ENCODE measurements at regions not wholly inside any gene's neighbourhood (a gene's known extent, or its start where the extent isn't known, plus 50 kb on each side); places are given as distances from the start of the nearest gene placed in this dataset.

DNA sequence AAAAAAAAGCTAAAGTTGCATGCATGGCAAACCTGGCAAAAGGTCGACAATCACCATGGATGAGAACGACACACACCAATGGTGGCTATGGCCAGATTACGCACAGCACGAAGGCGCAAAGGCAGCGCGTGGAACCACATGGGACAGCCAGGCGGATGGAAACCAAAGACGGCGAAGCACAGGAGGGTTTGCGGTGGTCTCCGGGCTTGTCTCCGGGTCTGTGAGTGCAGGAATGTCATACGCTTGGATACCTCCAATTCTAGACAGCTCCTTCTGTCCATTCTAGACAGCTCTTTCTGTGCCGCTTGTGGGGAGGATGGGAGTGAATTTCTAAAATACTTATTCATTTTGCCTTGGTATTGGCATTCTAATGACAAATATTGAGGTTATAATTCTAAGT is 685.4 kb downstream of the BRD1 start:
- Mint-ChIP-seq H3K27ac (no peak overlapping the region), H3K36me3 (no peaks in the 10 kb centered on the region), H3K4me1 (no peaks in the 10 kb centered on the region), H3K9me3 (peaks cover 7% of the 10 kb centered on the region), H3K27me3 (peaks cover 11% of the 10 kb centered on the region), H3K4me3 (no peak overlapping the region)
- DNase-seq (ENCODE audit: low spot score in 2 of 2): no peak
- no peak for ATAC-seq (ENCODE audit: low read depth)

DNA sequence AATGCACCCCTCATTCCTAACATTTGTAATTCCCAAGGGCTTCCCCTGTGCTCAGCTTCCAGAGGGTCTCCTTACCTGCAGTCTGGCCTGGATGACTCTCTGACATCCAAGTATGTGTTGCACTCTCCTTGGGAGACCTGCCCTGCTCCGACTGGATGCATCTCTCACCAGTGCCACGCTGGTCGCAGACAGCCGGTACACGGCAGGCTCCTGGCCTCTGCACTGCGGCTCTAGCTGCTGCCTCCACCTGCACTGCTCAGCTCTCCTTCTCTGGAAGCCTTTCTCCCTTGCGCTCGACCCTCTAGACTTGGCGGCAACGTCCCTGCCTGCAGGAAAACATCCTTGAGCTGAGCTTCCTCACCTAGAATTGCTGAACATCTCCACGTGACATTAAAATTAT is 685.9 kb downstream of the BRD1 start:
- no peak overlapping the region for H3K4me3 Mint-ChIP-seq
- H3K4me1 Mint-ChIP-seq: no peaks in the 10 kb centered on the region
- ATAC-seq (ENCODE audit: low read depth) (no peak), DNase-seq (ENCODE audit: low spot score in 2 of 2) (no peak)
- H3K27me3 Mint-ChIP-seq: peaks cover 11% of the 10 kb centered on the region
- H3K36me3 Mint-ChIP-seq: no peaks in the 10 kb centered on the region
- H3K27ac Mint-ChIP-seq: no peak overlapping the region
- peaks cover 7% of the 10 kb centered on the region for H3K9me3 Mint-ChIP-seq

DNA sequence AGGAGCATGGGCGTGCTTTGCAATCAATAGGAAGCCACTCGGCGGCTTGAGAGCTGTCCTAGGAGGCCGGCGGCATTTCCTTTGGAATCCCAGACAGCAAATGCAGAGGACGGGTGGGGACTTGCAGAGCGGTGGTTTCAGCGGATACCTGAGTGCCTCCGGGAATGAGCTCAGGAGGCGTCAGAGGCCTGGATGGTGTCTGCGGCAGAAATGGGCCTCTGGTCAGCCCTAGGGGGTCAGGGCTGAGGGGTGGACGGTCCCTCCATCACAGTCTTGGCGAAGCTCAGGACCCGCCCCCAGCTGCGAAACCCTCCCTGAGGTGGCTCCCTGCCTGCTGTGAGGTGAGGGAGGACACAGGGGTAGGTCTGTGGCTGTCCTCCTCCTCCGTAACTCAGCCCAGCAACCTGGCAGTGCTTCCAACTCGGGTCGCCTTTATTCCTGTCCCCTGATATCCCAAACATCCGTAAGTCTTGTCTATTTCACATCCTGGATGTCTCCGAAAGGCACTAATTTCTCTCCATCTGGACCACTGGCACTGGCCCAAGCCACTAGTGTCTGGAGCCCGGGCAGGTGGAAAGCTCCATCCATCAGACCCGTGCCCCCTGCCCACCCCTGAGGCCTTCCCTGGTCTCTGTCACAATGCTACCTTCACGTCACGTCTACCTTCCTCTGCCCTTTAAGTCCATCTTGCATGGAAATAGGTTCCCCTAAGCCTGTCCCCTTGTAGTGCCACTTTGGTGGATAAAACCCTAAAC is 686.6 kb downstream of the BRD1 start:
- DNase-seq (ENCODE audit: low spot score in 2 of 2) (no peak), ATAC-seq (ENCODE audit: low read depth) (no peak)
- H3K9me3 Mint-ChIP-seq: peaks cover 7% of the 10 kb centered on the region
- H3K27me3 Mint-ChIP-seq: peaks cover 14% of the 10 kb centered on the region
- no peaks in the 10 kb centered on the region for H3K36me3 Mint-ChIP-seq
- no peak overlapping the region for H3K4me3 Mint-ChIP-seq
- H3K4me1 Mint-ChIP-seq: no peaks in the 10 kb centered on the region
- no peak overlapping the region for H3K27ac Mint-ChIP-seq

DNA sequence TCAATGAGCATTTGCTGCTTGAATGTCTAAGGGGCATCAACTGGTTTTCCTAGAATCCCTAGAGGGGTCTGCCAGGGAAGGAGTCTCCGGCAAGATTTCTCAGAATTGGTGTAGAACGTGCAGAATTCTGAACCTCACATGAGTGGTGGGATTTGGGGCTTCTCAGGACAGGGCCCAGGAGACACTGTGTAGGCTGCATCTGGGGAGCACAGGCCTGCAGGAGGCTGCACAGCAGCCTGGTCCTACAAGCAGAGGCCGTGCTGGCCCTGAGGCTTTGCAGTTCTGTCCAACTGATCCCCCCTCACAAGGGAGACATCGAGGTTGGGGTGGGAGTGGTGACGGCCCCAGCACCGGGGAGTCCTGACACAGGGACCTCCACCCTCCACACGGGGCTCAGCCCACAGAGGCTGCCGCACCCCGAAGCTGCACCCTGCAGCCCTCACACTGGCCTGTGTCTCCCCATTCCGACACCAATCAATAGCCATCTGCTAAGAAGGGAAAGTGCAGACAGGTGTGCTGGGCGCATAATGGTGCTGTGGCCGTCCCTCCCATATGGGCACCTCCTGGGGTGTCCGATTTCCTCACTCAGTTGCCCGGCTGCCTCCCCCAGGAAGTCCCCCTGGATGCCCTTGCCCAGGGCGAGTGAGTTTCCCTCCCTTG is 688.1 kb downstream of the BRD1 start:
- H3K27me3 Mint-ChIP-seq: peaks cover 14% of the 10 kb centered on the region
- no peak overlapping the region for H3K27ac Mint-ChIP-seq
- no peaks in the 10 kb centered on the region for H3K36me3 Mint-ChIP-seq
- DNase-seq (ENCODE audit: low spot score in 2 of 2): no peak
- no peak for ATAC-seq (ENCODE audit: low read depth)
- peaks cover 7% of the 10 kb centered on the region for H3K9me3 Mint-ChIP-seq
- H3K4me1 Mint-ChIP-seq: no peaks in the 10 kb centered on the region
- no peak overlapping the region for H3K4me3 Mint-ChIP-seq

DNA sequence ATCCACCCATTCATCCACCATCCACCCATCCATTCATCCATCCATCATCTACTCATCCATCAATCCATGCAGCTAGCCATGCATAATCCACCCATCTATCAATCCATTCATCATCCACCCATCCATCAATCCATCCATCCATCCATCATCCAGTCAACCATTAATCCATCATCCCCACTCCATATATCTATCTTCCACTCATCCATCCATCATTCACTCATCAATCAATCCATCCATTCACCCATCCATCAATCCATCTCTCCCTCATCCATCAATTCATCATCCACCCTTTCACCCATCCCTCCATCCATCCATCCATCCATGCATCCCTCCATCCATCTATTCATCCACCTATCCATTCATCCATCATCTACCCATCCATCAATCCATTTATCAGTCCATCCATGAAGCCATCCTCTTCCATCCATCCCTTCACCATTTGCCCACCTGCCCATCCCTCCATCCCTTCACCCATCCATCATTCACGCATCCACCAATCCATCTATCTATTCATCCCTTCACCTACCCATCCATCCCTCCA is 689.4 kb downstream of the BRD1 start:
- H3K4me3 Mint-ChIP-seq: no peak overlapping the region
- H3K36me3 Mint-ChIP-seq: no peaks in the 10 kb centered on the region
- ATAC-seq (ENCODE audit: low read depth) (no peak), DNase-seq (ENCODE audit: low spot score in 2 of 2) (no peak)
- H3K4me1 Mint-ChIP-seq: no peaks in the 10 kb centered on the region
- H3K27ac Mint-ChIP-seq: no peak overlapping the region
- H3K27me3 Mint-ChIP-seq: peaks cover 14% of the 10 kb centered on the region
- H3K9me3 Mint-ChIP-seq: peaks cover 7% of the 10 kb centered on the region

DNA sequence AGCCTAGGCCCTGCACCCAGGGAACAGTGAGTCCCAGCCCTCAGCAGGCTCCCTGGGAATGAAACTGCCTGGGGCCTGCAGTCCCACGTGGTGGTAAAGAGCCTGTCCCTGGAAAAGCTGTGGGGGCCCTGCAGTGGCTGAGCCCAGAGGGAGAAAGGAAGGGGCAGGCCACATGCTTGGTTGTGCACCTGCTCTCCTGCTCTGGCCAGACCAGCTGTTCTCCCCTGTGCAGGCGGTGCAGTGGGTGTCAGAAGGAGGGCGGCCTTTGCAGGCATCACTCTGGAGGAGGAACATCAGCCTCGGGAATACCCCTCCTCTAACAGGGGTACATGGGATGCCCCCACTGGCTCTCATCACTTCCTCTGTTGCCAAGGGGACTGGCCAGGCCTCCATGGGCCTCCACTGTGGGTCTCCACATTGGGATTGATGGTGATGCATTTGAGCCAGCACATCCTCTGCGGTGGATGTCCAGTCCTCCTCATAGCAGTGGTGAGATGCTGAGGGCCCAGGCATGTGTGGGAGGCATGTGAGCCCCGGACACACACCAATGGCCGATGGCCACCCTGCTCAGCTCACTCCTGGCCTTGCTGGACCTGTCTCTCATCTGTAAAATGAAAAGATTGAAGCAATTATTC is 690.4 kb downstream of the BRD1 start:
- H3K36me3 Mint-ChIP-seq: no peaks in the 10 kb centered on the region
- H3K4me3 Mint-ChIP-seq: no peak overlapping the region
- no peaks in the 10 kb centered on the region for H3K4me1 Mint-ChIP-seq
- H3K27ac Mint-ChIP-seq: no peak overlapping the region
- H3K9me3 Mint-ChIP-seq: peaks cover 7% of the 10 kb centered on the region
- no peak for ATAC-seq (ENCODE audit: low read depth)
- DNase-seq (ENCODE audit: low spot score in 2 of 2): no peak
- H3K27me3 Mint-ChIP-seq: peaks cover 14% of the 10 kb centered on the region

DNA sequence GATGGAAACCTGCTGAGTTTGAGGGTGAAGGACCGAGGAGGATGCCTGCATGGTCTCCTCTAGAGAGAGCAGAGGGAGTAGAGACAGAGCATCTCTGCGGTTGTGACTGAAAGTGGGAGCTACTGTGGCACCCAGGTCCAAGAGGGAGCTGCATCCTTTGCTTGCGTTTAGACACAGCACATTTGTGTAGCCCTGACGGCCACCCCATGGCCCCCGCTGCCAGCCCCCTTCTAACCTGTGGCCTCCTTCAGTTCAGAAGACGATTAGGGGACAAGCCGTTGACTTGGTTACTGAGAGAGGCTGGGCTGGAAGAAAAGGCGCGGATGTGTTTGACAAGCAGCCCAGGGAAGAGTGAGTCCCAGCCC is 690.9 kb downstream of the BRD1 start:
- peaks cover 13% of the 10 kb centered on the region for H3K27me3 Mint-ChIP-seq
- no peak overlapping the region for H3K27ac Mint-ChIP-seq
- peaks cover 7% of the 10 kb centered on the region for H3K9me3 Mint-ChIP-seq
- H3K36me3 Mint-ChIP-seq: no peaks in the 10 kb centered on the region
- ATAC-seq (ENCODE audit: low read depth) (no peak), DNase-seq (ENCODE audit: low spot score in 2 of 2) (no peak)
- H3K4me3 Mint-ChIP-seq: no peak overlapping the region
- no peaks in the 10 kb centered on the region for H3K4me1 Mint-ChIP-seq

DNA sequence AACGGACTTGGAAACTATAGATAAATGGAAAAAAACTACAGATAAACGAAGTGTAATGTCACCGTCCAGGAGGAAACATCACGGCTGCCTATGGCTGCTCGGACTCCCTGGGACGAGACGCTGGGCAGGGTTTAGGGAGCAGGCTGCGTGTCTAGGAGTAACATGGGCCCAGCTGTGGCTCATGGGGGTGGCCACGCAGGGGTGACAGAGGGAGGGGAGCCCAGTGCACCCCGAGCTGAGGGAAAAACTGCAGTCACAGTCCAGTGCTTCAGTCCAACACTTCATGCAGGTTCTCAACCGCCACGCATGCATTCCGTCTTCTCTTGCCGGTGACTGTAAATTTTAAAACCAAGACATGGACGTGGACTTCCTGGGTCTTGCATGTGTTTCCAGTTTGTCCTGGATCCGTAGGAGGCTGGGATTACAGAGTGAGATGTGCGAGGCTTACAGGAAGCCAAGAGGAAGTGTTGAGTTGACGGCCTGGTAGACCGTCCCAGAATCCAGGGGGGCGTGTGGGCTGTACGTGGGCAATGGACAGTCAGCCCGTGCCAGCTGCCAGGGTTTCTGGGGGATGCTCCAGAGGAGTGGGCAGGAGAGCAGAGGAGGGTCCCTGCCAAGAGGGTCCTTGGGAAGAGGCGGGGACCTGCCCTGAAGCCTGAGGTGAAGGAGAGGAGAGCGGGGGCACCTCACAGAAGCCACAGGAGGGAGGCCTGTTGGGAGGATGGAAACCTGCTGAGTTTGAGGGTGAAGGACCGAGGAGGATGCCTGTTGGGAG is 691.4 kb downstream of the BRD1 start:
- Mint-ChIP-seq H3K4me1 (no peaks in the 10 kb centered on the region), H3K27ac (no peak overlapping the region), H3K4me3 (no peak overlapping the region), H3K36me3 (no peaks in the 10 kb centered on the region), H3K27me3 (peaks cover 13% of the 10 kb centered on the region), H3K9me3 (peaks cover 7% of the 10 kb centered on the region)
- no peak for ATAC-seq (ENCODE audit: low read depth)
- no peak for DNase-seq (ENCODE audit: low spot score in 2 of 2)

DNA sequence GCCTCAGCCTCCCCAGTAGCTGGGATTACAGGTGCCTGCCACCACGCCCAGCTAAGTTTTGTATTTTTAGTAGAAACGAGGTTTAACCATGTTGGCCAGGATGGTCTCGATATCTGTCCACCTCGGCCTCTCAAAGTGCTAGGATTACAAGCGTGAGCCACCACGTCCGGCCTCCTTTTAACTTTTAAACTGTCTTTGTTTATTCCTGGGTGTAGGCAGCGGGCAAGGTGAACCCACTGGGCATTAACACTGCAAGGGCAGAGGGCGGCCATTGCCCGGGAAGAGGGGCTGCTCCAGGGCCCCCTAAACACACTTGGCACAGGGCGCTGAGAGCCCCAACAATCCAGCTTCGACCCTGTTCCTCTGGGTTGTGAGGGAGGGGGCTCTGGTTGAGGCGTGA is 693.6 kb downstream of the BRD1 start:
- Mint-ChIP-seq H3K36me3 (no peaks in the 10 kb centered on the region), H3K9me3 (peaks cover 9% of the 10 kb centered on the region), H3K4me3 (no peak overlapping the region), H3K27me3 (peaks cover 13% of the 10 kb centered on the region), H3K4me1 (no peaks in the 10 kb centered on the region), H3K27ac (no peak overlapping the region)
- DNase-seq (ENCODE audit: low spot score in 2 of 2) (no peak), ATAC-seq (ENCODE audit: low read depth) (no peak)

DNA sequence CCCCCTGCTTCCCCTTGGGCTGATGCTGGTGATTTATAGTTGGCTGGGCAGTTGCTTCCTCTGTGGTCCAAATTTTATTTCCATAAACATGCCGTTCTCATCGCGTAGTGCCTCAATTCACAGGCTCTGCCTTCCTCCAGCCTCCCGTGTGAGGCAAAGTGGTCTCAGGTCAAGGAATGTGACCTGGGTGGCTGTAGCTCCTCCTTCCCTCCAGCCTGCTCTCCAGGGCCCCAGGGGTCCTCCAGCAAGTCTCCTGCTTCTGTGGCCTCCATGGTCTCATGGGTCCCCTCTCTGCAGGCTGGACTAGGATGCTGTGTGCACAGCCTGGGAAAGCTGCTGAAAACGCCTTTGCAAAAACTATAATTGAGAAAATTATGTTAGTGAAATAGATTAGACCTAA is 694.1 kb downstream of the BRD1 start:
- Mint-ChIP-seq H3K27ac (no peak overlapping the region), H3K9me3 (peaks cover 7% of the 10 kb centered on the region), H3K27me3 (peaks cover 9% of the 10 kb centered on the region), H3K4me3 (no peak overlapping the region), H3K36me3 (no peaks in the 10 kb centered on the region), H3K4me1 (no peaks in the 10 kb centered on the region)
- DNase-seq (ENCODE audit: low spot score in 2 of 2) (no peak), ATAC-seq (ENCODE audit: low read depth) (no peak)

DNA sequence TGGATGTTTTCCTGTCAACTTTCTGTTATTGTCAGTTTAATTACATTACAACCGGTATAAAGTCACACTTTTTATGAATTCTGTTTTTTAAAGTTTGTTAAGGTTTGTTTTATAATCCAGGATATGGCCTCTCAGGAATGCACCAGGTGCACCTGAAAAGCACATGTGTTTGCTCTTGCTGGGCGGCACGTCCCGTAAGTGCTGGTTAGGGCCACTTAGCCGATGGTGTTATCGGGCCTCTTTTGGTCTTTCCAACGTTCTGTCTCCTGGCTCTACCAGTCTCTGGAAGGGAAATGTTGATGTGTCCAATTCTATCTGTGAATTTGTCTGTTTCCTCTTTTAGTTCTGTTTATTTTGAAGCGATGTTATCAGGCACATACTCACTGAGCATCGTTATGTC is 695.7 kb downstream of the BRD1 start:
- Mint-ChIP-seq H3K4me1 (no peaks in the 10 kb centered on the region), H3K36me3 (no peaks in the 10 kb centered on the region), H3K27ac (no peak overlapping the region), H3K9me3 (peaks cover 3% of the 10 kb centered on the region), H3K4me3 (no peak overlapping the region), H3K27me3 (peaks cover 4% of the 10 kb centered on the region)
- ATAC-seq (ENCODE audit: low read depth): no peak
- DNase-seq (ENCODE audit: low spot score in 2 of 2): no peak

DNA sequence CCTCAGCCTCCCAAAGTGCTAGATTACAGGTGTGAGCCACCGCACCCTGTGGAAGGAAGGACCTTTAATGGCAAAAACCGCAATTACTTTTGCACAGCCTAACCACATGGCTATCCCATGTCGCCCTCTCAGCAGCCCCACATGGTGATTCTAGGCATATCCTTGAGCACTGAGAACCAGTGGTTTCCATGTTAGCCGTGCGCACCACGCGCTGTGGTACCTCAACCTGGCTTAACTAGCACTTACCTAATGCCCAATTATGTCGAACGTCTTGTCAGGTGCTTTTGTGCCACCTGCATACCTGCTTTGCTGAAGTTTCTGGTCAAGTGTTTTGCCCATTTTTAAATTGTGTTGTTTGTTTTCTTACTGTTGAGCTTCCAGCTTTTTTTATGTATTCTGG is 697.9 kb downstream of the BRD1 start:
- Mint-ChIP-seq H3K27ac (no peak overlapping the region), H3K9me3 (peaks cover 5% of the 10 kb centered on the region), H3K4me1 (no peaks in the 10 kb centered on the region), H3K27me3 (no peaks in the 10 kb centered on the region), H3K36me3 (no peaks in the 10 kb centered on the region), H3K4me3 (no peak overlapping the region)
- no peak for DNase-seq (ENCODE audit: low spot score in 2 of 2)
- ATAC-seq (ENCODE audit: low read depth): no peak

DNA sequence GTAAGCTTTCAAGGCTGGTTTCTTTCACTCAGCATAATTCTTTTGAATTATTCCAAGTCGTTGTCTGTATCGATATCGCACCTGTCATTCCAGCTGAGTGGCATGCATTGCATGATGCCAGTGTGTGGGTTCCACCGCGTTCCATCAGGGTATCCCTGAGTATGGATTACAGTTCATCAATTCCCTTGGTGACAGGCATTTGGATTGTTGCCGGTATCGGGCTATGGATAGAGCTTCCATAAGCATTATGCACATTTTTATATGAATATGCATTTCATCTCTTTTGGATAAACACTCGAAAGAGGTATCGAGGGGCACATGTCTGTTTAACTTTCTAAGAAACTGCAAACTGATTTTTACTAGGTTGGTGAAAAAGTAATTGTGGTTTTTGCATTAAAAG is 698.8 kb downstream of the BRD1 start:
- Mint-ChIP-seq H3K9me3 (peaks cover 6% of the 10 kb centered on the region), H3K4me3 (no peak overlapping the region), H3K27ac (no peak overlapping the region), H3K36me3 (peaks cover under 1% of the 10 kb centered on the region), H3K27me3 (peaks cover under 1% of the 10 kb centered on the region), H3K4me1 (no peaks in the 10 kb centered on the region)
- ATAC-seq (ENCODE audit: low read depth) (no peak), DNase-seq (ENCODE audit: low spot score in 2 of 2) (no peak)

DNA sequence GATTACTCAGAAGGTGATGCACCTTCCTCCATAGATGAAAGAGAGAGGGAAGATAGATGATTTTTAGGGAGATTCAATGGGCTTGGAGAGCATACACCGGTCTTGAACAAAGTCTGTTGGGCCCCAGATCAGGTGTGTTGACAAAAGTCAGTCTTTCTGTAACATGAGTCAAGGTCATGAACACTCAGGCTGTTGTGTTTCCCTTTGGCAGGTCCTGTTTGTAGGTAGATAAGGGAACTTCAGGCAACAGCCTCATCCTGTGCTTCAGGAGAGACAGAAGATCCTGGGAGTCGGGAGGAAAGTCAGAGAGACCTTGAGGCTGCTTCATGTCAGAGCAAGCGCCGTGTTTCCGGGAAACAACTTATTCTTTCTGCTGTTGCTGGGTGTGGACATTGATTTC is 703.1 kb downstream of the BRD1 start:
- H3K4me3 Mint-ChIP-seq: no peak overlapping the region
- DNase-seq (ENCODE audit: low spot score in 2 of 2) (no peak), ATAC-seq (ENCODE audit: low read depth) (no peak)
- H3K27me3 Mint-ChIP-seq: peaks cover 5% of the 10 kb centered on the region
- H3K27ac Mint-ChIP-seq: no peak overlapping the region
- H3K9me3 Mint-ChIP-seq: peaks cover 12% of the 10 kb centered on the region
- H3K36me3 Mint-ChIP-seq: peaks cover 4% of the 10 kb centered on the region
- H3K4me1 Mint-ChIP-seq: no peaks in the 10 kb centered on the region
